H9 (cell line): ENCODE measurements at regions not wholly inside any gene's neighbourhood (a gene's known extent, or its start where the extent isn't known, plus 50 kb on each side); places are given as distances from the start of the nearest gene placed in this dataset.

Experiments
- DNase-seq: peaks from one replicate; pipeline ENCODE4 v3.0.0-alpha.2; 2017
- H2AFZ ChIP-seq: one replicate; pipeline ENCODE4 v1.6.1; 2013; ENCODE audit warnings: mild to moderate bottlenecking, low read length, control low read depth, moderate library complexity
- H2AK5ac ChIP-seq: 2 replicates; pipeline ENCODE4 v1.6.1; 2013; ENCODE audit warnings: low read length, control low read depth, mixed read lengths; ENCODE audit not compliant: insufficient read length
- H2BK120ac ChIP-seq: one replicate; pipeline ENCODE4 v1.6.1; 2013; ENCODE audit warnings: low read depth, mild to moderate bottlenecking, low read length, control low read depth, inconsistent platforms; ENCODE audit not compliant: poor library complexity, severe bottlenecking
- H2BK12ac ChIP-seq: 2 replicates; pipeline ENCODE4 v1.6.1; 2013; ENCODE audit warnings: low read length, control low read depth, mixed read lengths, low read depth; ENCODE audit not compliant: insufficient read length
- H2BK15ac ChIP-seq: 2 replicates; pipeline ENCODE4 v1.6.1; 2013; ENCODE audit warnings: low read depth, low read length, control low read depth
- H2BK20ac ChIP-seq: one replicate; pipeline ENCODE4 v1.6.1; 2013; ENCODE audit warnings: low read depth, mild to moderate bottlenecking, low read length, control low read depth, inconsistent platforms; ENCODE audit not compliant: poor library complexity, severe bottlenecking
- H2BK5ac ChIP-seq: 2 replicates; pipeline ENCODE4 v1.6.1; 2013; ENCODE audit warnings: low read length, control low read depth, mixed read lengths; ENCODE audit not compliant: insufficient read length
- H3K14ac ChIP-seq: 2 replicates; pipeline ENCODE4 v1.6.1; 2013; ENCODE audit warnings: low read length, control low read depth; ENCODE audit not compliant: insufficient read depth
- H3K18ac ChIP-seq: 2 replicates; pipeline ENCODE4 v1.6.1; 2013; ENCODE audit warnings: low read depth, mild to moderate bottlenecking, mixed read lengths, low read length, control low read depth; ENCODE audit not compliant: insufficient read length
- H3K23ac ChIP-seq: 2 replicates; pipeline ENCODE4 v1.6.1; 2013; ENCODE audit warnings: low read length, control low read depth, mixed read lengths, low read depth; ENCODE audit not compliant: insufficient read length
- H3K23me2 ChIP-seq: 2 replicates; pipeline ENCODE4 v1.6.1; 2013; ENCODE audit warnings: low read depth, mild to moderate bottlenecking, mixed read lengths, low read length, control low read depth; ENCODE audit not compliant: insufficient read length, poor library complexity, severe bottlenecking
- H3K27ac ChIP-seq: 2 replicates; pipeline ENCODE4 v1.5.1; 2013; ENCODE audit warnings: low read length, control low read depth, mixed read lengths, low read depth; ENCODE audit not compliant: insufficient read length
- H3K27me3 ChIP-seq: 2 replicates; pipeline ENCODE4 v1.6.1; 2013; ENCODE audit warnings: low read length, control low read depth, inconsistent platforms; ENCODE audit not compliant: insufficient read depth
- H3K4ac ChIP-seq: 2 replicates; pipeline ENCODE4 v1.6.1; 2013; ENCODE audit warnings: low read depth, mild to moderate bottlenecking, control low read depth, inconsistent platforms, low read length, moderate library complexity
- H3K4me1 ChIP-seq: 2 replicates; pipeline ENCODE4 v1.6.1; 2013; ENCODE audit warnings: low read length, control low read depth, inconsistent platforms; ENCODE audit not compliant: insufficient read depth
- H3K4me2 ChIP-seq: 2 replicates; pipeline ENCODE4 v1.6.1; 2013; ENCODE audit warnings: low read length, control low read depth, mixed read lengths; ENCODE audit not compliant: insufficient read length, insufficient read depth
- H3K56ac ChIP-seq: 2 replicates; pipeline ENCODE4 v1.6.1; 2013; ENCODE audit warnings: low read depth, mild to moderate bottlenecking, mixed read lengths, low read length, control low read depth; ENCODE audit not compliant: insufficient read length
- H3K79me1 ChIP-seq: 2 replicates; pipeline ENCODE4 v1.6.1; 2013; ENCODE audit warnings: low read depth, mild to moderate bottlenecking, moderate library complexity, low read length, control low read depth, inconsistent platforms; ENCODE audit not compliant: insufficient read depth, poor library complexity, severe bottlenecking
- H3K79me2 ChIP-seq: 2 replicates; pipeline ENCODE4 v1.6.1; 2013; ENCODE audit warnings: low read length, control low read depth, inconsistent platforms; ENCODE audit not compliant: insufficient read depth
- H3K9ac ChIP-seq: 2 replicates; pipeline ENCODE4 v1.6.1; 2013; ENCODE audit warnings: low read length, control low read depth, mixed read lengths; ENCODE audit not compliant: insufficient read length; ENCODE audit errors: extremely low read depth
- H3K9me3 ChIP-seq: one replicate; pipeline ENCODE4 v1.6.1; 2013; ENCODE audit warnings: low read depth, low read length, inconsistent platforms; ENCODE audit not compliant: control insufficient read depth
- H3T11ph ChIP-seq: one replicate; pipeline ENCODE4 v1.6.1; 2013; ENCODE audit warnings: mild to moderate bottlenecking, low read length, control low read depth, inconsistent platforms
- H4K20me1 ChIP-seq: one replicate; pipeline ENCODE4 v1.6.1; 2013; ENCODE audit not compliant: control insufficient read depth, insufficient read length, insufficient read depth
- H4K5ac ChIP-seq: 2 replicates; pipeline ENCODE4 v1.6.1; 2013; ENCODE audit warnings: low read depth, mild to moderate bottlenecking, mixed read lengths, low read length, control low read depth; ENCODE audit not compliant: insufficient read length
- H4K8ac ChIP-seq: replicated peaks from 2 replicates; pipeline ENCODE4 v1.6.1; 2013; ENCODE audit warnings: low read length, control low read depth, mixed read lengths, low read depth; ENCODE audit not compliant: insufficient read length
- H4K91ac ChIP-seq: 2 replicates; pipeline ENCODE4 v1.6.1; 2013; ENCODE audit warnings: low read depth, mild to moderate bottlenecking, moderate library complexity, mixed read lengths, low read length, control low read depth; ENCODE audit not compliant: insufficient read length
- H3K27ac Mint-ChIP-seq, 3 experiments: 2 replicates in 2 of 3; 3 replicates in 1 of 3; pipeline ENCODE4 v1.8.0; 2020 to 2021; ENCODE audit warnings: mixed read lengths in 3 of 3, mild to moderate bottlenecking in 1 of 3, moderate library complexity in 1 of 3
- H3K27me3 Mint-ChIP-seq: 2 replicates; pipeline ENCODE4 v1.8.0; 2021; ENCODE audit warnings: low read depth, mild to moderate bottlenecking, moderate library complexity, mixed read lengths
- H3K36me3 Mint-ChIP-seq, 3 experiments: 2 replicates in 2 of 3; 3 replicates in 1 of 3; pipeline ENCODE4 v1.8.0; 2020 to 2021; ENCODE audit warnings: low read depth in 3 of 3, mixed read lengths in 3 of 3; ENCODE audit not compliant: insufficient read depth in 1 of 3
- H3K4me1 Mint-ChIP-seq, 2 experiments: 2 replicates each; pipeline ENCODE4 v1.8.0; 2020; ENCODE audit warnings: mixed read lengths in 2 of 2
- H3K4me3 Mint-ChIP-seq, 2 experiments: 2 replicates in 1 of 2; 3 replicates in 1 of 2; pipeline ENCODE4 v1.8.0; 2020 to 2021; ENCODE audit warnings: mild to moderate bottlenecking in 2 of 2, mixed read lengths in 2 of 2, moderate library complexity in 1 of 2
- H3K9me3 Mint-ChIP-seq, 2 experiments: 2 replicates in 1 of 2; 3 replicates in 1 of 2; pipeline ENCODE4 v1.8.0; 2020; ENCODE audit warnings: mild to moderate bottlenecking in 2 of 2, mixed read lengths in 2 of 2, moderate library complexity in 1 of 2
- CTCF ChIP-seq: fragments of 200-600 bp; sonication (generic); conservative IDR thresholded peaks from 3 replicates; pipeline ENCODE4 v1.8.0; 2021; ENCODE audit warnings: antibody characterized with exemption, mild to moderate bottlenecking
- WGBS: extraction: QIAGEN DNeasy Blood & Tissue Kit; methylation state at CpG from one replicate; pipeline ENCODE4 v1.1.7; 2013; ENCODE audit warnings: missing lambda C conversion rate, low lambda C conversion rate, mixed read lengths; ENCODE audit not compliant: insufficient read length; ENCODE audit errors: extremely low coverage; 5-methylcytosine and 5-hydroxymethylcytosine counted together

- peaks cover 4 to 5% of the 10 kb centered on the region in 2 experiments; a peak in 3 of 4 replicates for H3K4me1 Mint-ChIP-seq
- H4K20me1 ChIP-seq = no peaks in the 10 kb centered on the region
- H2BK20ac ChIP-seq = no peak overlapping the region
- H3K14ac ChIP-seq = no peak overlapping the region
- H3K23ac ChIP-seq = no peak overlapping the region
- H3K4me3 Mint-ChIP-seq = no peak overlapping the region
- no peak overlapping the region for H3K18ac ChIP-seq
- H2BK15ac ChIP-seq = no peak overlapping the region
- H3K9me3 Mint-ChIP-seq = no peaks in the 10 kb centered on the region
- H3K79me2 ChIP-seq = no peaks in the 10 kb centered on the region
- H3K4me1 ChIP-seq = no peaks in the 10 kb centered on the region
- H4K91ac ChIP-seq = no peak overlapping the region
- H2BK5ac ChIP-seq = no peak overlapping the region
- no peak overlapping the region for H4K8ac ChIP-seq
- H3T11ph ChIP-seq = no peak overlapping the region
- H2BK12ac ChIP-seq = no peak overlapping the region
- no peak for TF ChIP-seq CTCF
- WGBS = no CpG with 5 or more reads among the region's 2 CpGs
- no peak overlapping the region for H3K4ac ChIP-seq
- no peaks in the 10 kb centered on the region for H3K9me3 ChIP-seq
- H3K27me3 ChIP-seq = no peaks in the 10 kb centered on the region
- H2BK120ac ChIP-seq = no peak overlapping the region
- no peak overlapping the region for H3K27ac ChIP-seq
- no peak overlapping the region for H2AK5ac ChIP-seq
- no peaks in the 10 kb centered on the region for H3K79me1 ChIP-seq
- no peak overlapping the region for H3K4me2 ChIP-seq
- no peaks in the 10 kb centered on the region for H3K36me3 Mint-ChIP-seq
- no peak for DNase-seq
- no peak overlapping the region for H3K9ac ChIP-seq
- H3K27me3 Mint-ChIP-seq = no peaks in the 10 kb centered on the region
- no peak overlapping the region for H3K27ac Mint-ChIP-seq
- no peak overlapping the region for H4K5ac ChIP-seq
- no peaks in the 10 kb centered on the region for H3K23me2 ChIP-seq
- H2AFZ ChIP-seq = no peak overlapping the region
- H3K56ac ChIP-seq = no peak overlapping the region
Measured at GRCh38 chr3:181558870-181559269, 152.9 kb upstream of the SOX2 start.
